ENCODE measurements at regions not wholly inside any gene's neighbourhood (a gene's known extent, or its start where the extent isn't known, plus 50 kb on each side); places are given as distances from the start of the nearest gene placed in this dataset.

DNA sequence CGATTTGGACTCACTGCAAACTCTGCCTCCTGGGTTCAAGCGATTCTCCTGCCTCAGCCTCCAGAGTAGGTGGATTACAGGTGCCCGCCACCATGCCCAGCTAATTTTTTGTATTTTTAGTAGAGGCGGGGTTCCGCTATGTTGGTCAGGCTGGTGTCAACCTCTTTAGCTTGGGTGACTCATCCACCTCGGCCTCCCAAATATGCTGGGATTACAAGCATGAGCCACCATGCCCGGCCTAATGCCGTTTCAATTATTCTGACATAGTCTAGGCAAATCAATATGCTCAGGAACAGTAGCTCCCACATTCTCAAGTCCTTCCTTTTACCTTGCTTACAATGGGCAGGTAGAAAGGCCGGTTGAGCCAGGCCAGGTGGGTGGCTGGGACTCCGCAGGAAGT is 82.0 kb upstream of the EEA1 start:
- no peaks in the 10 kb centered on the region for H3K27me3 ChIP-seq (ENCODE audit: insufficient read depth, low read length, poor library complexity, severe bottlenecking)
- H3K4me2 ChIP-seq (ENCODE audit: low read depth, low read length, poor library complexity, severe bottlenecking), result no peak overlapping the region
- no peaks in the 10 kb centered on the region for H3K36me3 ChIP-seq (ENCODE audit: insufficient read depth, low read length)
- no peaks in the 10 kb centered on the region for H3F3A ChIP-seq (ENCODE audit: low read depth)
- TF ChIP-seq, protein P1, sequence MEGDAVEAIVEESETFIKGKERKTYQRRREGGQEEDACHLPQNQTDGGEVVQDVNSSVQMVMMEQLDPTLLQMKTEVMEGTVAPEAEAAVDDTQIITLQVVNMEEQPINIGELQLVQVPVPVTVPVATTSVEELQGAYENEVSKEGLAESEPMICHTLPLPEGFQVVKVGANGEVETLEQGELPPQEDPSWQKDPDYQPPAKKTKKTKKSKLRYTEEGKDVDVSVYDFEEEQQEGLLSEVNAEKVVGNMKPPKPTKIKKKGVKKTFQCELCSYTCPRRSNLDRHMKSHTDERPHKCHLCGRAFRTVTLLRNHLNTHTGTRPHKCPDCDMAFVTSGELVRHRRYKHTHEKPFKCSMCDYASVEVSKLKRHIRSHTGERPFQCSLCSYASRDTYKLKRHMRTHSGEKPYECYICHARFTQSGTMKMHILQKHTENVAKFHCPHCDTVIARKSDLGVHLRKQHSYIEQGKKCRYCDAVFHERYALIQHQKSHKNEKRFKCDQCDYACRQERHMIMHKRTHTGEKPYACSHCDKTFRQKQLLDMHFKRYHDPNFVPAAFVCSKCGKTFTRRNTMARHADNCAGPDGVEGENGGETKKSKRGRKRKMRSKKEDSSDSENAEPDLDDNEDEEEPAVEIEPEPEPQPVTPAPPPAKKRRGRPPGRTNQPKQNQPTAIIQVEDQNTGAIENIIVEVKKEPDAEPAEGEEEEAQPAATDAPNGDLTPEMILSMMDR (conservative IDR thresholded peaks at IDR 0.05; ENCODE audit: low read length), result no peak
- H3K9me2 ChIP-seq (replicated peaks; ENCODE audit: low read depth, low read length), result no peaks in the 10 kb centered on the region
- no peaks in the 10 kb centered on the region for H4K20me1 ChIP-seq (ENCODE audit: insufficient read depth, low read length, poor library complexity, severe bottlenecking)
- H3K79me2 ChIP-seq (ENCODE audit: insufficient read depth, low read length), result no peaks in the 10 kb centered on the region
- H3K9ac ChIP-seq (ENCODE audit: low read depth, low read length, poor library complexity, severe bottlenecking), result no peak overlapping the region
- no peak overlapping the region for H3K4me3 ChIP-seq (ENCODE audit: low read length, poor library complexity, severe bottlenecking)
- H3K4me1 ChIP-seq (ENCODE audit: insufficient read depth, low read length, poor library complexity, severe bottlenecking), result no peaks in the 10 kb centered on the region
- no peaks in the 10 kb centered on the region for H3K9me3 ChIP-seq (ENCODE audit: insufficient read depth, low read depth, low read length)
- H2AFZ ChIP-seq (ENCODE audit: low read length), result no peak overlapping the region

DNA sequence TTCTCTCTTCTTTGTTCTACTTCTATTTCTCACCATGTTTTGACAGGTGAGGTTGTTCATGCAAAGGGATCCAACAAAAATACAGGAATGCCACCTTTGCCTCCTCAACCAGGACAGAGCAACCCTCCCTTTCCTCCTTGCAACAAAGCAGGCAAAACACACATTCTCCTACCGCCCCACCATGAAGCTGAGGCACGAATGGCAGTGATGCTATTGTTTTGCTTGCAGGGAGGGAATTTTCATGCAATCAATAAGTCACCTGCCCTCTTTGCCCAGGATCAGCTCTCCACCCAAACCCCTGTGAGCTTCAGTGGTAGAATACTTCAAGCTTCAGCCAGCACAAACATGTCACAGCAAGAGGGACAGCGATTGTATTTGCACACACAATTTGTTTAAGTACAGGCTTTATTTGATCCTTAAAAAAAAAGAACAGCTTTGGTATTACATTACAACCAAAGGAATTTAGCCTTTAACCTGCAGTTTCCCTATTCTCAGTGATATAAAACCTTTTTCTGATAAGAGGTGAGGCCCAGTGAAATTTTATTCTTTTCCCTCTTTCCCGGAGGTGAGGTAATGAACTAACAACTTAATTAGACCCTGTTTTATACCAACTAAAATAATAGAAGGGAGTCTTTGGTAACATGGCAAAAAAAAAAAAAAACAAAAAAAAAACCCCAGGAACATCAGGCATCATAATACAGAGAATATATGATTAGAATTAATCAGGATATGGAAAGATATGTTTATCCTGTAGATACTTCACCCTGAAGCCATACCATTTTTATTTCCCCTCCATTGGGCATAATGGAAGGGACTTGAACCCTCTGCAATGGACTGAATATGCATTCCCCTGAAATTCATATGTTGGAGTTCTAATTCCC is 87.0 kb upstream of the EEA1 start:
- no peaks in the 10 kb centered on the region for H3K4me1 ChIP-seq (ENCODE audit: insufficient read depth, low read length, poor library complexity, severe bottlenecking)
- H3K9me2 ChIP-seq (replicated peaks; ENCODE audit: low read depth, low read length), result no peaks in the 10 kb centered on the region
- no peaks in the 10 kb centered on the region for H3F3A ChIP-seq (ENCODE audit: low read depth)
- H3K36me3 ChIP-seq (ENCODE audit: insufficient read depth, low read length), result no peaks in the 10 kb centered on the region
- no peaks in the 10 kb centered on the region for H3K79me2 ChIP-seq (ENCODE audit: insufficient read depth, low read length)
- no peak overlapping the region for H3K4me2 ChIP-seq (ENCODE audit: low read depth, low read length, poor library complexity, severe bottlenecking)
- no peaks in the 10 kb centered on the region for H3K9me3 ChIP-seq (ENCODE audit: insufficient read depth, low read depth, low read length)
- H3K9ac ChIP-seq (ENCODE audit: low read depth, low read length, poor library complexity, severe bottlenecking), result no peak overlapping the region
- no peak overlapping the region for H2AFZ ChIP-seq (ENCODE audit: low read length)
- no peak overlapping the region for H3K4me3 ChIP-seq (ENCODE audit: low read length, poor library complexity, severe bottlenecking)
- TF ChIP-seq EZH2phosphoT487 (IDR thresholded peaks at IDR 0.05; ENCODE audit: borderline replicate concordance), result no peak
- TF ChIP-seq, protein P1 (conservative IDR thresholded peaks at IDR 0.05; ENCODE audit: low read length), result no peak
- no peaks in the 10 kb centered on the region for H4K20me1 ChIP-seq (ENCODE audit: insufficient read depth, low read length, poor library complexity, severe bottlenecking)
- no peaks in the 10 kb centered on the region for H3K27me3 ChIP-seq (ENCODE audit: insufficient read depth, low read length, poor library complexity, severe bottlenecking)

DNA sequence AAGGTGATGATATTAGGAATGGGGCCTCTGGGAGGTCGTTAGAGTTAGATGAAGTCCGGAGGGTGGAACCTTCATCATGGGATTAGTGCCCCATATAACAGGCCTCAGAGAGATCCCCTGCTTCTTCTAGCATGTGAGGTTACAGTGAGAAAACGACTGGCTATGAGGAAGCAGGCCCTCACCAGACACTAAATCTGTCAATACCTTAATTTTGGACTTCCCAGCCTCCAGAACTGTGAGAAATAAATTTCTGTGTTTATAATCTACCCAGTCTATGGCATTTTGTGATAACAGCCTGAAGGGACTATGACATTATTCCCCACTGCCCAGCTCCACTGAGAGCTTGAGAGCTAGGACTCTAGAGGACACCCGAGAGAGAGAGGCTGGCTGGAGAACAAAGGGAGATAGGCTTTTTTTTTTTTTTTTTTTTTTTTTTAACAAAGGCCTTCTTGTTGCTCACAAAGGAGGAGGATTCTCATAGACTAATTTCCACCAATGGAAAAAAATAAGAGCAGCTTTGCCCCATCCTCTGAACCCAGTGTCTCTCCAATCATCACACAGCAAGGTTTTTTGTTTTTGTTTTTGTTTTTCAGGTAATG is 87.8 kb upstream of the EEA1 start:
- Histone ChIP-seq H3F3A (ENCODE audit: low read depth) (no peaks in the 10 kb centered on the region), H3K9ac (ENCODE audit: low read depth, low read length, poor library complexity, severe bottlenecking) (no peak overlapping the region), H3K4me1 (ENCODE audit: insufficient read depth, low read length, poor library complexity, severe bottlenecking) (no peaks in the 10 kb centered on the region), H3K36me3 (ENCODE audit: insufficient read depth, low read length) (no peaks in the 10 kb centered on the region), H4K20me1 (ENCODE audit: insufficient read depth, low read length, poor library complexity, severe bottlenecking) (no peaks in the 10 kb centered on the region), H3K4me3 (ENCODE audit: low read length, poor library complexity, severe bottlenecking) (no peak overlapping the region), H3K27me3 (ENCODE audit: insufficient read depth, low read length, poor library complexity, severe bottlenecking) (no peaks in the 10 kb centered on the region), H3K4me2 (ENCODE audit: low read depth, low read length, poor library complexity, severe bottlenecking) (no peak overlapping the region), H3K9me2 (replicated peaks; ENCODE audit: low read depth, low read length) (no peaks in the 10 kb centered on the region), H3K9me3 (ENCODE audit: insufficient read depth, low read depth, low read length) (no peaks in the 10 kb centered on the region), H3K79me2 (ENCODE audit: insufficient read depth, low read length) (no peaks in the 10 kb centered on the region), H2AFZ (ENCODE audit: low read length) (no peak overlapping the region)
- TF ChIP-seq, protein P1 (conservative IDR thresholded peaks at IDR 0.05; ENCODE audit: low read length), result no peak
- TF ChIP-seq EZH2phosphoT487 (IDR thresholded peaks at IDR 0.05; ENCODE audit: borderline replicate concordance), result no peak
